ENCODE measurements at regions not wholly inside any gene's neighbourhood (a gene's known extent, or its start where the extent isn't known, plus 50 kb on each side); places are given as distances from the start of the nearest gene placed in this dataset.

- DNase-seq (ENCODE audit: low read depth) = no peak
These were observed 372.5 kb downstream of the ADAMTS20 start for GRCh38 chr12:43179486-43179885.

DNA sequence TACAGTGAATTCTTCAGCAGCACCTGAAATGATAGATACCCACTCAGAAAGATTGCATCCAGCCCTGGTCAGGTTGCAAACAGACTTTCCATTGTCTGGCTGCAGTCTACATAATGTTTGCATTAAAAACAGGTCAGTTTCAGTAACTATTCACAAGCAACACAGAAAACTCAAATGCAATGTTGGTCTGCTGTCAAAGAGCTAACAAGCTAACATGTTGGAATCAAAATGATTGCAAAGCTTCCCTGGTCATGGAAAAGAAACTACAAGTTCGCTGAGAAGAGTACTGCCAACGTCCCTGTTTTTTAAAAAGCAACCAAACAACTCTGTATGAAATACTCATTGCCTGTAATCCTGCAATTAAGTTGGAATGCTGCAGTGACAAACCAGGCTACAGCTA is 374.7 kb downstream of the ADAMTS20 start:
- DNase-seq (ENCODE audit: low read depth) = no peak

- DNase-seq (ENCODE audit: low read depth) = no peak
These were observed 382.8 kb downstream of the ADAMTS20 start for GRCh38 chr12:43169115-43169681.

DNA sequence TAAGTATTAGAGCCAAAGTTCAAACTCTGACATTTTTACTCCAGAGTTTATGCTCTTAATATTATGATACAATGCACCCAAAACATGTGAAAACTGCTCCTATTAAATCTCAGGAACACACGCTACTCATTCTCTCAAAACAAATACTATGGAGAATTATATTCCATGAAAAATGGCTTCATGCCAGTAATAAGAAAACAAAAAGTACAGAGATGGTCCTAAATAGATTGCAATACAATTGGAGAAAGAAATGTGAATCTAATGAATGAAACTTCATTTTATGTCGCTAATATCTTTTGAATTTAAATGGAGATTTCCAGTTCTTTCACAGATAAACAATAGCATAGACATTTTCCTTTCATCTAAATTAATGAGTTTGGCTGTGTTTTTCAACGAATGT is 384.3 kb downstream of the ADAMTS20 start:
- DNase-seq (ENCODE audit: low read depth) = no peak

DNA sequence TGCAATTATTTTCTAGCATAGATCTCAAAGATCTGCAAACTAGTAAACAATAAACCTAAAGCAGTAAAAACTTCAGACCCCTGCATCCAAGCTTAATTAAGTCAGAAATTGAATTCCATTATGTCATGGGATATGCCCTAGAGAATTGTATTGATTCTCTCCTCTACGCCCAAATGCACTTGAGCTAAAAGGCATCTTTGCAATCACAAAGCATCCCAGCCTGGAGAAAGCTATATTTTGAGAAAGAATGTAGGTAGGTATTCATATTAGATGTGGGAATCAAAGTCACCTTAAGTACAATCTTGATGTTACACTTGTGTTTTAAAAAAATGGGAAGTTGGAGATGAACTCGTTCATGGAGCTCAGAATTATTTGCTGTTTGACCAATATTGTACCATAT is 386.7 kb downstream of the ADAMTS20 start:
- no peak for DNase-seq (ENCODE audit: low read depth)

GRCh38 chr12:43162138-43162537 is 389.9 kb downstream of the ADAMTS20 start:
- DNase-seq (ENCODE audit: low read depth) = no peak

- no peak for DNase-seq (ENCODE audit: low read depth)
These were observed 392.5 kb downstream of the ADAMTS20 start for GRCh38 chr12:43159506-43159905.

GRCh38 chr12:43158126-43158525 is 393.9 kb downstream of the ADAMTS20 start:
- no peak for DNase-seq (ENCODE audit: low read depth)

DNA sequence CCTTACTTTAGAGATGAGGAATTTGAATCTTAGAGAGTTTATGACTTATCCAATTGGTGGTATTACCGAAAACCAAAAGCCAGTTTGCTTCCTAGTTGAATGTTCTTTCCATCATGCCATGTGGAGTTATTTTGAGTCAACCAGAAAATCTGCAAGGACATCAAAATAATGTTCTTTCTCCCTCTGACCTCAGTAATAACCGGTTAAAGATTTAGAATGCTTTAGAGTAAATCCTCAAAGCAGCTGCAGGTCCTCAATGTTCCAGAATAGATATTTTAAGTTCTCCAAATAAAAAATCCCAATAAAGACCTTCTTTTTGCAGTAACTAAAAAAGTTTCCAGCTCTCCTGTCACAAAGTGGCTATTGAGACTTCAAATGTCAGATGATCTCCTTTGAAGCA is 396.6 kb downstream of the ADAMTS20 start:
- DNase-seq (ENCODE audit: low read depth) = no peak

DNA sequence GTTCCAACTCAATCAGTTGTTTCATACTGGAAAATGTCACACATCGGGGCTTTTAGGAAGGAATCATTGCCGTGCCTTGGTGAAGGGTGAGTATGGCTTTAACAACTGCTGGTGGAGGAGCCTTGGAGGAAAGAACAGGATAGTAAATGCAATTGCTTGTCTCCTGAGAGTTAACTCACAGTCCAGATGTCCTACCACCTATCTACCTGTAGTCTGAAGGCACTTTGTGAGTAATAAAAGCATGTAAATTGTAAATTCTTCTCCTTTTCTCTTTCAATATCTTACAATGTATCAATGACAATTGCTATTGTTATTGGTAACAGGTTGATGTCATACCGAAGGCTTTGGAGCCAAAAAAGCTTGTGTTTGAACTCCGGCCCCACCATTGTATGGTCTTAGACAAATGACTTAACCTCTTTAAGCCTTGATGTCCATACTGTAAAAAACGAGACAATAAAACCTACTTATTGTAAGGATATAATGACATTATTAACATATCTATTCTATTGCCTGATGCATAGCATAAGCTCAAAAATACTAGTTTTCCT is 397.4 kb downstream of the ADAMTS20 start:
- no peak for DNase-seq (ENCODE audit: low read depth)

GRCh38 chr12:43151441-43151981 is 400.5 kb downstream of the ADAMTS20 start:
- DNase-seq (ENCODE audit: low read depth) = peak; percentile 12

DNA sequence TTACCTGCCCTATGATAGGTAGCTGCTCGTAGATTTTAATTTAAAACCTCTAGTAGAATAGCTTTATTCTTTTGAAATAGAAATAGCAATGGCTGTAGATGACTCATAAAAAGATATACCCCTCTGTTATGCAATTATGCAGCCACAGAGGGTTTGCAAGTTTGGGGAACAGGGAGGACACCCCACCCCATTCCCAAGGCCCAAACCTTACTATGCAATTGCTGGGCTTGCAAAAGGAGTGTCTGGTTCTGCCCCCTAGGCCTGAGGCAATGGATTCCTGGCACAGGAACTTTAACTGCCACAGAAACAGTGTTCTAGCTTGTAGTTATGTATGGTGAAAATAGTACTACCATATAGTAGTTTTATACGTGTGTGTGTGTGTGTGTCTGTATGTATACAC is 403.3 kb downstream of the ADAMTS20 start:
- no peak for DNase-seq (ENCODE audit: low read depth)

DNA sequence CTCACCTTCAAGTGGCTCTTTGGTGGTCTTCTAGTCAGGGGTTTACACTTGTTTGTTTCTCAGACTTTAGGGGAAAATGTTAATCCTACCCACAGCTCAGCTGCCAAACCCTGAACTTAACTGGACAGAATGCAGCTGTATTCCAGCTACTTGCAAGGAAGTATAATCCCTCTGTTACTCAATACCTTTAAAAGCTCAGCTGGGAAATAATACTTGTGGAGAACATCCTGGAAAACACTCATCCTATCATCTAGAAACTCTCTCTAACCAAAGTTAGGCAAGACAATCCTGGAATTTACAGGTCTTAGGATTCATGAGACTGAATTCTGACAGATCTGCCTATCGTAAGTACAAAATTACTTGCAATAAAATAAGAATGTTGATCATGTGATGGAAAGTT is 404.1 kb downstream of the ADAMTS20 start:
- DNase-seq (ENCODE audit: low read depth) = no peak

DNA sequence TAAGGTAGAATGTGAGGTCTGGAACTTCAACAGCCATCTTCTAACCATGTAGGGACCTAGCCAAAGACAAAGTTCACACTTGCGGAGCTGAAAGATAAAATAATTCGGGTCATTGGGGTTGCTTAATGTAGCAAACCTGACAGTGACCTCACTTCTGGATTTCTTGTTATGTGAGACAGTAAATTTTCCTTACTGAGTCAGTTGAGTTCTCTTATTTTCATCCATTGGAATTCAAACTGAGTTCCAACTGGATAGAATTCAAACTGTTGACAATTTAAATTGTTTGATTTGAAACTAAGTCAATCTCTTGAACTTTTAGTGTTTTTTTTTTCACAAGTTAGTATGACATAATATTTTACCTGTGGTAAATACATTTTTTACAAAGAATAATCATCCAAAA is 406.5 kb downstream of the ADAMTS20 start:
- DNase-seq (ENCODE audit: low read depth) = no peak

GRCh38 chr12:43143278-43143677 is 408.7 kb downstream of the ADAMTS20 start:
- no peak for DNase-seq (ENCODE audit: low read depth)

DNA sequence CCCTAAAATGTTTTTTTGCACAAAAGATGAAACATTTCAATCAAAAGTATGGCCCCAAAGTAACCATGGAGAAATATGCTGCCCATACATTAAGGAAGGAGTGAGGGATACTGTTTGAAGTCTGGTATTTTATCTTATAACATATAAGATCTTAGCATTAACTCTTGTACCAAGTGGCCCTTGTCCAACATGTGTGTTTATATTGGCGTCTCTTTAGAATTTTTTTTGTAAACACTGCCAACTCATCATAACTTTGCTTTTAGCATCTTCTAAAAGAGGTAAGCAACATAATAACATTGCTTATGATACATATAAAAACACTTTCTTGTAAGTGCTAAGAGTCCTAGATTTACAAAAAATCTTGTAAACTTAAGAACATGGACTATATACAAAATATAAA is 419.7 kb downstream of the ADAMTS20 start:
- no peak for DNase-seq (ENCODE audit: low read depth)

DNA sequence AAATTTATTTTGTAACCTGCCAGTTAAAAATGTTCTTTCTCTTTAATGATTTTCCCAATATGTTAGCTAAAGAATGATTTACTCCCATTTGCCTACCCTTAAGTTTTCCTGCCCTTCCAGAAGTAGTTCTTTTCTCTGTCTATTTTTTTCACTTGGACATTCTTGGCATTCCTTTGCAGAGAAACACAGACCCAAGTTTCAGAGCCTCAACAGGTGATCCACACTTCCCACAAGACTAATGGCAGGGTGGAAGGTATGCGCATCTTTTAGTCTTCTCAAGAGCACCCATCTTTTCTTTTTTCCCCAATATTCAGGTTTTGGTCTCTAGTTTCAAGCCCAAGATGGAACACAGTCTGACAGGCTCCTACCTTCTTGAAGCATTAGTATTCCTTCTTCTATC is 420.7 kb downstream of the ADAMTS20 start:
- no peak for DNase-seq (ENCODE audit: low read depth)

GRCh38 chr12:43127886-43128549 is 424.0 kb downstream of the ADAMTS20 start:
- DNase-seq (ENCODE audit: low read depth) = no peak

GRCh38 chr12:43126652-43127375 is 425.2 kb downstream of the ADAMTS20 start:
- no peak for DNase-seq (ENCODE audit: low read depth)

DNA sequence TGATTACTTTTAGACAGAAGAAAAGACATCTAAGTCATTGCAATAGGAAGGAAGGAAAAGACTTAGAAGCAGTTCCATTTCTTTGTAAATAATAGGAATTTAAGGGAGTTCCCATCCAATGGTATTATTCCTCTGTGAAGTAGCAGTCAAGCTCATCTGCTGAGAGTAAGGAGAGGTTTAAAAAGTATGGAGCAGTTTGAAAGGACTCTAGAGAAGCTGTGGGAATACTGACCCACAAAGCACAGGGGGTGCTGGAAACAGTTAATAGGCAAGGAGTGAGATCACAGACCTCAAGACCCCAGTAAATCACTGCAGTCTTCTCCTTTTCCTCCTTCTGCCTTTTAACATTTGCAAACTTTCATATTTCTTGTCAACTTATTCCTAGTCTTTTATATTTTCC is 428.5 kb downstream of the ADAMTS20 start:
- DNase-seq (ENCODE audit: low read depth) = no peak

DNA sequence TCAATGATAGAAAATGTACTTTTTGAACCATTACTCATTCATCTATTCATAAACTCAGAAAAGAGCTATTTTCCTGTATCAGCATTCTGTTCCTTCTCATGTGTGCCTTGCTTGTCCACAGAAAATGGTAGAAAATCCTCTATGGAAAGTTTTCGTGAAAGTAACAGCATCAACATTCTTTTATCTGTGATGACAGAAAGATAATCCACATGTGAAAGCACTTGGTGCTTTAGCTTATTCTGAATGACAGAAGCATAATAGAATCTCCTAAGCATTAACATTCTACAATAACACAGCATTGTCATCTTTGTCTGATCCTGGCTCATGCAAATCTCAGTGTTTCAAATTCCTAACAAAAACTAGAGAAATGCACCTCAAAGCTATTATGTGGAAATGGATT is 431.9 kb downstream of the ADAMTS20 start:
- no peak for DNase-seq (ENCODE audit: low read depth)

DNA sequence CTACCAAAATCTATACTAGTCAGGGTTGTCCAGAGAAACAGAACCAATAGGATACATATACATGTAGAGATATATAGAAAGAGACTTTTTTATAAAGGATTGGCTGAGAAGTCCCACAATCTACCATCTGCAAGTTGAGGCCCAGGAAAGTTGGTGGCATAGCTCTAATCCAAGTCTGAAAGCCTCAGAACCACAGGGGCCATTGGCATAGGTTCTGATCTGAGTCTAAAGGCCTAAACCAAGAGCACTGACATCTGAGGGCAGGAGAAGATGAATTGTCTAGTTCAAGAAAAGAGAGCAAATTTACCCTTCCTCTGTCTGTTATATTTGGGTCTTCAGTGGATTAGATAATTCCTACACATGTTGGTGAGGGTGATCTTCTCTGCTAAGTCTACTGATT is 433.1 kb downstream of the ADAMTS20 start:
- no peak for DNase-seq (ENCODE audit: low read depth)

DNA sequence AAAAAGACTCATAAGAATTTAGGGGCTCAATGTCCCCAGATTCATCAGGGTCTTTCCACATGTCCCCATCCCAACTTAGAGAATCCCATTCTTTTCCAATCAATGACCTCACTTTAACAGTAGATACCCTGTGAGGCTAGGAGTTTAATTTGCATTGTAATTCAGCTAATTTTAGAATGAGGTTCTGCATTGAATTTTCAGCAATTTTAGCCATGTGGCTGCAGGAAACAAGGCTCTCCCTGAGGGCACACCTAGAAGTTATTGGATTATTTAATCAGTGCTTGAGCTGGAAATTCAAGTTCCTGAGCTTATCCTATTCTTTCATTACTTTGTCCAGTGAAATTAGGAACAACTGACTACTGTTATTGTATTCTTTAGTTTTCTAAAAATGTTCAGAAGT is 433.8 kb downstream of the ADAMTS20 start:
- DNase-seq (ENCODE audit: low read depth) = no peak
